Gastrocnemius medialis (tissue), 4 donors: ENCODE measurements at regions not wholly inside any gene's neighbourhood (a gene's known extent, or its start where the extent isn't known, plus 50 kb on each side); places are given as distances from the start of the nearest gene placed in this dataset.

Source experiments
- ATAC-seq, 2 donors: fragments of 150-250 bp; one replicate each; pipeline ENCODE4 v1.9.1; 2016
- DNase-seq, 2 donors: peaks; one replicate each; pipeline ENCODE4 v3.0.0-alpha.2; 2019
- H3K27ac ChIP-seq, 4 donors: fragments of 200-600 bp; sonication (generic); 1 replicate in 1 of 4; 2 replicates in 3 of 4; pipeline ENCODE4 v1.5.1; 2016 to 2018; ENCODE audit warnings: mild to moderate bottlenecking in 2 of 4, moderate library complexity in 1 of 4
- H3K27me3 ChIP-seq, 3 donors: fragments of 200-600 bp; sonication (generic) in 2 of 3; 1 replicate in 1 of 3; 2 replicates in 2 of 3; pipeline versions ENCODE4 v1.5.1 to v1.6.0; 2016 to 2019; ENCODE audit warnings: mild to moderate bottlenecking in 1 of 3, moderate library complexity in 1 of 3
- H3K36me3 ChIP-seq, 2 donors: fragments of 200-600 bp; sonication (generic) in 1 of 2; one replicate each; pipeline ENCODE4 v1.5.1; 2017 to 2018
- H3K4me1 ChIP-seq, 2 donors: fragments of 200-600 bp; sonication (generic) in 1 of 2; one replicate each; pipeline ENCODE4 v1.5.1; 2016 to 2017; ENCODE audit warnings: mild to moderate bottlenecking in 2 of 2
- H3K4me3 ChIP-seq, 4 donors: fragments of 200-600 bp; sonication (generic) in 3 of 4; 1 replicate in 1 of 4; 2 replicates in 3 of 4; pipeline ENCODE4 v1.5.1; 2016 to 2019; ENCODE audit warnings: mild to moderate bottlenecking in 2 of 4
- H3K9me3 ChIP-seq, 3 donors: fragments of 200-600 bp; sonication (generic) in 2 of 3; 1 replicate in 1 of 3; 2 replicates in 2 of 3; pipeline ENCODE4 v1.5.1; 2016 to 2019
- POLR2A ChIP-seq, 2 donors: fragments of 450-650 bp; IDR thresholded peaks; one replicate each; pipeline ENCODE4 v1.6.1; 2017; ENCODE audit warnings: antibody characterized with exemption in 2 of 2, mild to moderate bottlenecking in 2 of 2, moderate library complexity in 2 of 2
- in situ Hi-C, 4 donors: fragments of 200-750 bp; cut with MboI; loops; one replicate each; pipeline versions ENCODE4 v1.15.0 to v1.8.0; 2017; ENCODE audit warnings: low sequenced_read_pairs in 4 of 4
- intact Hi-C: fragments of 100-400 bp; cut with DNase I; formaldehyde crosslinking; loops from one replicate; pipeline ENCODE4 v1.15.1; 2023; ENCODE audit warnings: low total_unique reads
- TF ChIP-seq, protein P1 (sequence below), 5 experiments: fragments of 450-650 bp in 3 of 5; fragments of 200-600 bp in 2 of 5; sonication (generic) in 2 of 5; IDR thresholded peaks in 4 of 5; conservative IDR thresholded peaks in 1 of 5; 1 replicate in 4 of 5; 2 replicates in 1 of 5; pipeline ENCODE4 v1.5.1; 2016 to 2019; ENCODE audit warnings: antibody characterized with exemption in 5 of 5, mild to moderate bottlenecking in 3 of 5, moderate library complexity in 3 of 5

DNA sequence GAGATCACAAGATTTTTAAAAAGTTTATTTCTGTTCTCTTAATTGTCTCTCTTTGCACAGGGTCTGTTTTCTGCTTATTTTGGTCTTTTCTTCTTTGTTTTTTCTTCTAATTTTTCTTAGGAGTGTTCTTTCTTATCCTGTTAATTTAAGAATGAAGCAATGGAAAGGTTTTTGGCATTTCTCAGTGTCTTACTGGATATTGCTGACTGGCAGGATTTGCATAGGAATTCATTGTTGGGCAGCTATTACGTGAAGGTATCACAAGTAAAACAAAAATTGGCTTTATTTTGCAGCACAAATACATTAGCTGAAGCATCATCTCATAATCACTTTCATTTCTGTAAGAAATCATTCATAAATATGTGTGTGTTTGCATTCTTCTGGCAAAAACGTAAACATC, 566.9 kb upstream of the CDH6 start:
- H3K4me3 ChIP-seq: no peak overlapping the region

GRCh38 chr5:30620481-30621085, 572.9 kb upstream of the CDH6 start:
- H3K4me1 ChIP-seq: no peaks in the 10 kb centered on the region
- DNase-seq (no peak), ATAC-seq (no peak)
- no peaks in the 10 kb centered on the region for H3K27me3 ChIP-seq
- H3K9me3 ChIP-seq: no peaks in the 10 kb centered on the region
- in situ Hi-C loops: no loop called here
- no peak overlapping the region for H3K4me3 ChIP-seq
- no peaks in the 10 kb centered on the region for H3K36me3 ChIP-seq
- intact Hi-C loops: no loop called here
- no peak overlapping the region for H3K27ac ChIP-seq
- TF ChIP-seq POLR2A (IDR thresholded peaks at IDR 0.05): no peak
- TF ChIP-seq, protein P1, sequence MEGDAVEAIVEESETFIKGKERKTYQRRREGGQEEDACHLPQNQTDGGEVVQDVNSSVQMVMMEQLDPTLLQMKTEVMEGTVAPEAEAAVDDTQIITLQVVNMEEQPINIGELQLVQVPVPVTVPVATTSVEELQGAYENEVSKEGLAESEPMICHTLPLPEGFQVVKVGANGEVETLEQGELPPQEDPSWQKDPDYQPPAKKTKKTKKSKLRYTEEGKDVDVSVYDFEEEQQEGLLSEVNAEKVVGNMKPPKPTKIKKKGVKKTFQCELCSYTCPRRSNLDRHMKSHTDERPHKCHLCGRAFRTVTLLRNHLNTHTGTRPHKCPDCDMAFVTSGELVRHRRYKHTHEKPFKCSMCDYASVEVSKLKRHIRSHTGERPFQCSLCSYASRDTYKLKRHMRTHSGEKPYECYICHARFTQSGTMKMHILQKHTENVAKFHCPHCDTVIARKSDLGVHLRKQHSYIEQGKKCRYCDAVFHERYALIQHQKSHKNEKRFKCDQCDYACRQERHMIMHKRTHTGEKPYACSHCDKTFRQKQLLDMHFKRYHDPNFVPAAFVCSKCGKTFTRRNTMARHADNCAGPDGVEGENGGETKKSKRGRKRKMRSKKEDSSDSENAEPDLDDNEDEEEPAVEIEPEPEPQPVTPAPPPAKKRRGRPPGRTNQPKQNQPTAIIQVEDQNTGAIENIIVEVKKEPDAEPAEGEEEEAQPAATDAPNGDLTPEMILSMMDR (IDR thresholded peaks at IDR 0.05 in 4 of 5, conservative IDR thresholded peaks at IDR 0.05 in 1 of 5): no peak

More for the DNA sequence above, 566.9 kb upstream of the CDH6 start:
- ATAC-seq: no peak
- H3K36me3 ChIP-seq: no peaks in the 10 kb centered on the region
- TF ChIP-seq, protein P1 (IDR thresholded peaks at IDR 0.05 in 4 of 5, conservative IDR thresholded peaks at IDR 0.05 in 1 of 5): no peak
- DNase-seq: no peak
- intact Hi-C loops: no loop called here
- H3K27me3 ChIP-seq: no peaks in the 10 kb centered on the region
- no peaks in the 10 kb centered on the region for H3K9me3 ChIP-seq
- H3K4me1 ChIP-seq: no peaks in the 10 kb centered on the region
- in situ Hi-C loops: no loop called here
- no peak overlapping the region for H3K27ac ChIP-seq

GRCh38 chr5:30608501-30608900, 585.0 kb upstream of the CDH6 start:
- Histone ChIP-seq H3K27me3 (no peaks in the 10 kb centered on the region), H3K4me3 (no peak overlapping the region), H3K9me3 (no peaks in the 10 kb centered on the region), H3K4me1 (no peaks in the 10 kb centered on the region), H3K36me3 (no peaks in the 10 kb centered on the region), H3K27ac (no peak overlapping the region)
- ATAC-seq (no peak), DNase-seq (no peak)
- in situ Hi-C loops: no loop called here
- TF ChIP-seq, protein P1 (IDR thresholded peaks at IDR 0.05 in 4 of 5, conservative IDR thresholded peaks at IDR 0.05 in 1 of 5): no peak
- TF ChIP-seq POLR2A (IDR thresholded peaks at IDR 0.05): no peak
- intact Hi-C loops: no loop called here

GRCh38 chr5:30607301-30607894, 586.1 kb upstream of the CDH6 start:
- intact Hi-C loops: no loop called here
- Histone ChIP-seq H3K4me3 (no peak overlapping the region), H3K9me3 (no peaks in the 10 kb centered on the region), H3K36me3 (no peaks in the 10 kb centered on the region), H3K27ac (no peak overlapping the region), H3K4me1 (no peaks in the 10 kb centered on the region), H3K27me3 (no peaks in the 10 kb centered on the region)
- ATAC-seq: no peak
- TF ChIP-seq, protein P1 (IDR thresholded peaks at IDR 0.05 in 4 of 5, conservative IDR thresholded peaks at IDR 0.05 in 1 of 5): no peak
- TF ChIP-seq POLR2A (IDR thresholded peaks at IDR 0.05): no peak
- no peak for DNase-seq
- in situ Hi-C loops: no loop called here
